NB4 (cell line): ENCODE measurements at regions not wholly inside any gene's neighbourhood (a gene's known extent, or its start where the extent isn't known, plus 50 kb on each side); places are given as distances from the start of the nearest gene placed in this dataset.
A peak's percentile ranks its signal among the peaks of the same experiment; 100 is the strongest.
"Not testable (repeated sequence)": the region's sequence is repeated elsewhere in the genome, so short reads cannot be mapped to it uniquely, and the experiment has no call there.

Experiments
- DNase-seq: peaks from one replicate; pipeline ENCODE4 v3.0.0; 2010; ENCODE audit warnings: low read depth
- H3K4me3 ChIP-seq: one replicate; pipeline ENCODE4 v1.5.1; 2011; ENCODE audit warnings: mild to moderate bottlenecking, low read depth, low read length, moderate library complexity
- CTCF ChIP-seq: IDR thresholded peaks from one replicate; pipeline ENCODE4 v1.5.1; 2012; ENCODE audit warnings: low read depth, low read length
- MAX ChIP-seq: IDR thresholded peaks from 2 replicates; pipeline ENCODE4 v1.6.1; 2011; ENCODE audit warnings: low read depth, low read length
- MYC ChIP-seq: IDR thresholded peaks from 2 replicates; pipeline ENCODE4 v1.6.1; 2011; ENCODE audit warnings: low read depth, low read length
- POLR2A ChIP-seq: IDR thresholded peaks from 2 replicates; pipeline ENCODE4 v1.6.1; 2011; ENCODE audit warnings: mild to moderate bottlenecking; ENCODE audit not compliant: insufficient read length; ENCODE audit errors: extremely low read depth

- H3K4me3 ChIP-seq = no peak overlapping the region
- DNase-seq = no peak
- TF ChIP-seq MYC (no peak), MAX (no peak), CTCF (no peak)
These were observed 85.6 kb downstream of the ASB1 start for GRCh38 chr2:238512247-238512867.

- peak; percentile 85 for TF ChIP-seq CTCF
- TF ChIP-seq MAX = peak; percentile 85
- TF ChIP-seq POLR2A = no peak
- peak; percentile 41; the same call in 1 of the 2 replicates for TF ChIP-seq MYC
- no peak overlapping the region for H3K4me3 ChIP-seq
- peak; percentile 62 for DNase-seq
These were observed 86.6 kb downstream of the ASB1 start for GRCh38 chr2:238513346-238513745.

GRCh38 chr2:238514024-238514423, 87.3 kb downstream of the ASB1 start:
- not testable (repeated sequence) for DNase-seq, H3K4me3 ChIP-seq

- DNase-seq = no peak
- no peak for TF ChIP-seq CTCF
- no peak for TF ChIP-seq POLR2A
- TF ChIP-seq MYC = no peak
- TF ChIP-seq MAX = no peak
- no peak overlapping the region for H3K4me3 ChIP-seq
These were observed 88.7 kb downstream of the ASB1 start for GRCh38 chr2:238515377-238515776.

GRCh38 chr2:238517209-238517608, 90.5 kb downstream of the ASB1 start:
- no peak for DNase-seq
- TF ChIP-seq MYC = no peak
- TF ChIP-seq CTCF = no peak
- TF ChIP-seq POLR2A = no peak
- TF ChIP-seq MAX = no peak
- no peak overlapping the region for H3K4me3 ChIP-seq

GRCh38 chr2:238518172-238518820, 91.6 kb downstream of the ASB1 start:
- TF ChIP-seq POLR2A (no peak), CTCF (no peak), MAX (no peak), MYC (no peak)
- no peak overlapping the region for H3K4me3 ChIP-seq
- no peak for DNase-seq
